HG03139 (cell line): ENCODE measurements at regions not wholly inside any gene's neighbourhood (a gene's known extent, or its start where the extent isn't known, plus 50 kb on each side); places are given as distances from the start of the nearest gene placed in this dataset.

Source experiments
- ATAC-seq: cut with Tn5 transposase; IDR thresholded peaks from one replicate; pipeline ENCODE4 v1.9.1; 2021; ENCODE audit not compliant: unreplicated experiment

DNA sequence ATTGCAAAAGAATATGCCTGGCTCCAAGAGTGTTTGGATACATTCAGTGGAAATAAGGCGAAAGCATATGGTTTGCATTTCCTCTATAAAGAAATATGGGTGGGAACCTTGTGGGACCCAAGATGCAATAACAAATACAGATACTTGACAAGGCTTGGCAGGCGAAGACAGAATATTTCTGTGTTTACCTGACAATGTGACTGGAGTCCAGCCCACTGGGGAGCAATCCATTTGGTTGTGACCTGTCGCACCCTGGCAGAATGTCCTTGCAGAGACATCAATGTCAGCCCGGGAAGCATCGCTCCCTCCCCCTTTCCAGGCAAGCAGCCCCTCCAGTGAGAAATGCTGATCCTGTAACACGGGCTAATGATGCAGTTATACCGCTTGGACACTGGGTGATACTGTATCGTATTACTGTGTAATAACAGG, 296.6 kb downstream of the MAF start:
- ATAC-seq: no peak

DNA sequence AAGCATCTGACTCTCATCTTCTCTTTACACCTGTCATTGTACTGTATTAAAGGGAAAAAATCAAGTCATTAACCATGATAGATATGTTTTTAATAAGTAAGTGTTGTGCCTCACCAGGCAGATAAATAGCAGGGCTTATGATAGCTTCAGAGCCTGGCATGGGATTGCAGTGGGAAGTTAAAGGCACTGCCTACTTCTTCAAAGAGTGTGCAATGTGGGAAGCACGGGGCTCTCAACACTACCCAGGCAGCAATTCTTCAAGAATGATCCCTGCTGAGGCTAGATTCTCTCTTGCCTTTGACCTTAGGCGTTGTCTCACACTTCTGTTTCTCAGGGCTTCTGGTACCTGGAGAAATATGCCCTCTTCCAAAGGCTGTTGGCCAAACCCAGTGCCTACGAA, 297.3 kb downstream of the MAF start:
- ATAC-seq: no peak

DNA sequence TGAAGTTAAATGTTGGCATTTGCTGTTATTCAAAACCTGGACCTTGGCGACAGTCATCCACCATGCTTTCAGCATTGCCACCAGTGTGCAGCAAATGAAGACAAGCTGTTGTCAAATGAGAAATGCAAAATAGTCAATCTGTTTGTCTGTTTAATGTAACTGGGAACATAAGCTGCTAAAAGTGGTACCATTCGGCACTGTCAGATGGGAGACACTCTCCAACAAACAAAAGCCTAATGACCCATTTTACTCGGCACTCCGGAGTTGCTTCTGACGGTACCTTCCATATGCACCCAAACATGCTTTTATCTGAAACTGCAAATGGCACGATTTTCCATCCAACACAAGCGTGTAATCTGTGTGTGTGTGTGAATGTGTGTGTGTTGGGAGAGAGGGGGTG, 297.8 kb downstream of the MAF start:
- ATAC-seq: no peak

GRCh38 chr16:79301051-79301450, 299.5 kb downstream of the MAF start:
- no peak for ATAC-seq

DNA sequence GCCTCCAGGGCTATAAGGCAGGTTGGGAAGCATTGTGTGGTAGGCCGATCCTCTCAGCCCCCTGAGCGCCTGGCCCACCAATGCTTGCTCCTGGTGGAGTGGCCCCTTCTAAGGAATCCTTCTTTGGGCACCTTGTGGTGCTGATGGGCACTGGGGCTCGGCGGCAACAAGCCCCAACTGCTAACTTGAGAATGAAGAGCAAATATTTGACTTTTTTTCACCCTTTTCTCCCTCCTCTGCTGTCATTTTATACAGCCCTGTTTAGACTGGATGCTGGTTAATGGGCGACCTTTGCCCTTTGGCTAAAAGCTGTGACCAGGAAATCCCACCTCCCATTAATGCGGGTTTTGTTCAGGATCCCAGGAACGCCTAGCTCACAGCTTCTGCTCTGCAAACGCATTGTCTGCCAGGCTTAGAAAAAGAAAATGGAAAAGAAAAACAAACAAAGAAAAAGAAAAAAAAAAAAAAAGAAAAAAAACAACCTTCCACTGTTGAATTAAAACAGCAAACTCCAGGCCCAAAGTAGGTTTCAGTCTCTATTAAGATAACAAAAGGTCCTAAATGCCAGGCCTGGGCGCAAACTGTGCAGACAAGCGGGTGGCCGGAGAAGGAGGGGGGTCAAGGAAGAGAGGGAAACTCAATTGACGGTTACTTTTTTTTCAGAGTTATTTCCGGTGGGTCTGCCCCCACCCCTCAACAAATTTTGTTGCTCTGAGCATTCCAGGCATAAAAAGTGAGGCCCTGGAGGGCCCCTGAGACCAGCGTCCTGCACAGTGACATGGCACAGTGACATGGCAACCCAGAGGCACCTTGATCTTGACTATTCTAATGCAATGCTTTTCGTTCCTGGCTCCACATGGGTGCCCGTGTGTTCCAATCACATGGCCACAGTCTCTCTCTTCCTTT, 301.4 kb downstream of the MAF start:
- no peak for ATAC-seq

DNA sequence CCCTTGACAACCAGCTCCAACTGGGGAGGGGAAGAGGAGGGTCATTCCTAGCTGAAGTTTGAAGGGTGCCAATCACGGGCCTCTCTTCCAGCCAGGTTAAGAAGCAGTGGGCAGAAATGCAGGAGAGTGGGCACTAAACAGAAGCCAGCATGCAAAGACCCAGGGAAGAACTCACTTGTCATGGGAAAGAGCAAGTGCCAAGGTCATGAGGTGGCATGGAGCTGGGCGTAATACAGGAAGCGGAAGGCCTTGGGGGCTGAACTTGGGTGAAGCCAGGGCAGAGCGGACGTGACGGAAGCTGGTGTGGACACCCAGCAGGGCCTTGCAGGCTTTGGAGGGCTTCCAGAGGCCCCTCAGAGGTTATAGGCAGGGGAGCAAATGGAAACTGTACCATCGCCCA, 302.1 kb downstream of the MAF start:
- no peak for ATAC-seq

DNA sequence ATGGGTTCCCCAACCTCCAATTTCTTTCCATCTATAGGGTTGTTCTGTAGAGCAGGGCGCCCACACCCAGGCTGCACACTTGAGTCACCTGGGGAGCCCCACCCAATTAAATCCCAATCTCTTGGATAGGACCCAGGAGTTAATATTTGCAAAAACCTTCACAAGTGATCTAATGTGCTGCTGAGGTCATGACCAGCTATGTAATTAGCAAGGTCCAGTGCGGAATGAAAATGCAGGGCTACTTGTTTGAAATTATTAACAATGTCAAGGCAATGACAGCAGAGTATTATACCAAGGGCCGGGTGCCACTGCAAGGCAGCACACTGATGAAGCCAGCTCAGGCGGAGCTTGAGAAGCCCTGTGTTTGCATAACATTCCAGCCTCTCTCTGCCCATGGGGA, 302.7 kb downstream of the MAF start:
- ATAC-seq: no peak

DNA sequence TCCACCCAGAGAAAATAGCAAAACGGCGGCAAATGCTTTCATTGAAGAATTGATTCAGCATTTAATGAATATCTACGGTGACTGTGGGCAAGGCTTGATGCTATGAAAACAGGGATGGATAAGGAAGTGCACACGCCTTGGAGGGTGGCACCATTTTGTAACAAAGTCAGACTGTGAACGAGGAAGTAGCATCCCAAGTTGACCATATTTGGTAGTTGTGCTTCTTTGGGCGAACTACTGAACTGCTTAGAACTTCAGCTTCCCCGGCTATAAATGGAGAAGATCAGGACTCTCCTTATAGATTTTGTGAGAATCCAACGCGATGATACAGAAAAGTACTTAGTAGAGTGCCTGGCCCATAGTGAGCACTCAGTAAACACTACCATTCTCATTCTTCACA, 303.2 kb downstream of the MAF start:
- no peak for ATAC-seq

DNA sequence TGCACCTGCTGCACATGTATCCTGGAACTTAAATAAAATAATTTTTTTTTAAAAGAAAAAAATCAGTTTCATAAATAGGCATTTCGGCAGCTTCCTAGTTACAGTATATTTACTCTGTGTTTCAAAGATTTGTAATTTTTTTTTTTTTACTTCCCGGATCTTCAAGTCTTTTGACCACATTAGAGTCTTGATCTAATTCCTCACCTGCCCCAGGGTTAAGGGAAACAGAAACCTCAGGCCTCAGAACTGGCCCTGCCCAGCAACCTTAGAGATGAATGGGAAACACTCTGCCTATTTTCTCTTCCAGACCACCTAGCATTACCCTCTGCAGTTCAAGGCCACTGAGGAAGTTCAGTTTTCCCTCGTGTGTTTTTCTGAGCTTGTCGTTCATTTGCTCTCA, 304.0 kb downstream of the MAF start:
- ATAC-seq: no peak

DNA sequence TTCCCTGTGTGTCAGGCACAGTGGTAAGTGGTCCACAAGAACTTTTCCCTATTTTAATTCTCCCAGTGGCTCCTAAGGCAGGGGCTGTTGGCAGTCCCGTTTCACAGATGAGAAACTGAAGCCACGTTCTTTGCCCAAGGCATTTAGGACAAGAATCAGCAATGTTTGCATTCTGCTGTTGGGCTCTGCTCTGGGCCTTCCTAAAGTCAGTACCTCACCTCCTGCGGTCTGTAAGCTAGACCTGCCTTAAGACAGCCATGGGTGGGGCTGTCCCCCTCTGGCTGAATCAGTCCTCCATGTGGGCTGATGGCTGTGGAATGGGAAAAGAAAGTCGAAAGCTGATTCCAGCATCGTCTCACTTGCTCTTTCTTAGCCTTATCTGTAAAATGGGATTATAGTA, 304.8 kb downstream of the MAF start:
- ATAC-seq: no peak

DNA sequence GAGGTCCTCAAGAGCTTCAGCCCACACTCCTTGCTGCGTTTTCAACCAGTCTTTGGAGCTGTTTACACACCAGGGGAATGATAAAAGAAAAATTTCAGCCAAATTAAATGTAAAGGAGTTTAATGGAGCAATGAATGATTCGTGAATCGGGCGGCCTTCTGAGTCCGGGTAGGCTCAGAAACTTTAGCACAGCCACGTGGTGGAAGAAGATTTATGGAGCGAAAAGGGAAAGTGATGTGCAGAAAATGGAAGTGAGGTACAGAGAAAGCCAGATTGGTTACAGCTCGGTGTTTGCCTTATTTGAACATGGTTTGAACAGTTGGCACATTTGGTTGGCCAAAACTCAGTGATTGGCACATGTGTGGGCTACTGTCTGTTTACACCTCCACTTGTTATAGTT, 305.4 kb downstream of the MAF start:
- ATAC-seq: no peak

DNA sequence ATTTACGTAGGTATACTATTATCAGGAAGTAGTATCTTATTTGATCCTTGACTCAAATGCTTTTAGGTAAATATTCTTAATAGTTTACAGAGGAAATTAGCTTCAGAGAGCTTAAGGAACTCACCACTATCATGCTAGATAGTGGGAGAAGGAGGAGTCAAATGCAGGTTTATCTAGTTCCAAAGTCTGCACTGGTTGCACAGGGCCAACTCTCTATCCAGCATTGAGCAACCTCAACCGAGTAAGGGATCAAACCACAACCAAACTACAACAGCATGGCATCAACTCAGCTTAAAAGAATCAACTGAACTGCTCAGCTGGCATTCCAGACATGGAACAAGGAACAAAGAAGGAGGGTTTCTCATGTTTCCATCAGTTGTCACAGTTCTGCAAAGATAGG, 306.0 kb downstream of the MAF start:
- no peak for ATAC-seq

- no peak for ATAC-seq
These were observed 306.6 kb downstream of the MAF start for GRCh38 chr16:79293836-79294460.

GRCh38 chr16:79288066-79288465, 312.5 kb downstream of the MAF start:
- ATAC-seq: no peak

- ATAC-seq: peak; percentile 17
These were observed 313.1 kb downstream of the MAF start for GRCh38 chr16:79287424-79287917.

- peak; percentile 96 for ATAC-seq
These were observed 313.7 kb downstream of the MAF start for GRCh38 chr16:79286646-79287423.

DNA sequence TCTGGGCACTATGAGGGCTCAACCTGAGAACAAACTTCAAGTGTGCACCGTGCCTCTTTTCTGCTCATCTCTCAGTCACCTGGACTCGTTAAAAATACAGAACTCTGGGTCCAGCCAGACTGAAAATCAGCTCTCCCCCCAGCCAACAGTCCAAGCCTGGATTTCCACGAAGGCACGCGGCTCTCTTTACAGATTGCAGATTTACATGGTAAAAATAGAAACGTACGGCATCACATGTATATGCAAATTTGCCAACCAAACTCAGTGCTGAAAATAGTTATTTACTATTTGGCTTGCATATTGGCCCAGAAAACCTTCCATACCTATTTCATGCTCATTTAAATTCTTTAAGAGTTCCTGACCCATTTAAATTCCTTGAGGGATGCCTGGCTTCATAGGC, 315.8 kb downstream of the MAF start:
- ATAC-seq: no peak

- no peak for ATAC-seq
These were observed 317.0 kb downstream of the MAF start for GRCh38 chr16:79283578-79283977.

DNA sequence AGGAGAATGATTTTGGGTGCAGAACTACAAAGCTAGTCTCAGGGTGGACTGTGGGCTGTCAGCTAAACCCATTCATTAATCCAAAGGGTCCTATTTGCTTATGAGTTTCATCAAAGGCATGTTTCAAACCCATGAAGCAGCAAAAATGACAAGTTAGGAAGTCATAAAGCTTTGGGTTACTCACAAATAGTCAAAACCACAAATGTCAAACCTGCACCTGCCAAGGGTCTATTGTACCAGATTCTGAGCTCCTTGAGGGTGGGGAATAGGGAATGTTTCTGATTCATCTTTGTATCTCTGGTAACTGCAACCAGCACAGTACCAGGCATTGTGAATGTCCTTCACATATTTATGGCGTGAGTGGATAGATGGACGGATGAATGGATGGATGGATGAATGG, 317.7 kb downstream of the MAF start:
- no peak for ATAC-seq

GRCh38 chr16:79278506-79278905, 322.0 kb downstream of the MAF start:
- ATAC-seq: no peak

GRCh38 chr16:79276501-79276900, 324.0 kb downstream of the MAF start:
- no peak for ATAC-seq

DNA sequence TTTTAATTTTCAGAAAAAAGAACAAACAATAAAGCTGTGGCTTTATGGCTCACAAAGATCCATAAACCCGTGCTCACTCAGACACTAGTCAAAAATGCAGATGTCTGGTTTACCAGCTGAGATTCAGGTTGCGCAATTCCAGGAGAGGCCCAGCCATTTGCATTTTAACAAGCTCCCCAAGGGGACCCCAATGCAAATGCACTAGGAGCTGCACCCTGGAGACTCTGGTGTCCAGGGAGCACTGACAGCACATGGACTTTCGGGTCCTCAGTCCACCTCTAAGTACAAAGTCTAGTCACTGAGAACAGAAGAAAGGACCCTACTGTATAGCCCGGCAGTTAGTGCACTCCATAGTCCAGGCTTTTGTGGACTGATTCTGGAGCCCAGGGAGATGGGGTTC, 326.3 kb downstream of the MAF start:
- no peak for ATAC-seq
